ENCODE measurements at regions not wholly inside any gene's neighbourhood (a gene's known extent, or its start where the extent isn't known, plus 50 kb on each side); places are given as distances from the start of the nearest gene placed in this dataset.

GRCh38 chr14:38752341-38752740 lies 350.7 kb downstream of the SEC23A start:
- POLR2A ChIA-PET (ENCODE audit: low non-redundant PET), result no interaction called here
- H3K27ac ChIP-seq, result no peak overlapping the region
- CTCF ChIA-PET, result interaction anchor here (0.5 kb wide), 1 partner anchor 56 kb away, joined by 5 read pairs; no protein-coding TSS in a partner anchor
- no peak for DNase-seq (ENCODE audit: low spot score)
- TF ChIP-seq CTCF (conservative IDR thresholded peaks at IDR 0.05; ENCODE audit: low read depth), result no peak

DNA sequence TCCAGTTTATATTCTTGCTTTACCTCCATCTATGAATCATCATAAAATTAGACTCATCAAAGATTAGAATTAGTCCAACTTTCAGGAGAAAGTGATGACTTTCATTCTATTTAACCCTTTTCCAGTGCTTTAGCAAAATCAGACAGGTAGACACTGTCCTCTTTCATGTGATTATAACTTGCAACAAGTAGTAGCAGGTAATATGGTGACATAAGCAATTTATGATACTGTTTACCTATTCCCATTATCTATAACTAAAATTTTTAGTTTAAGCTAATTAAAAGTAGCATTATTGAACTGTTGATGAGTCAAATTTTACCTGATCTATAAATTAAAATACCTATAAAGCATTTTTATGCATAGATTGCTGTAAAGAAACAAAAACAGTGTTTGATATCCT lies 351.6 kb downstream of the SEC23A start:
- ChIA-PET POLR2A (ENCODE audit: low non-redundant PET) (no interaction called here), CTCF (no interaction called here)
- no peak for TF ChIP-seq CTCF (conservative IDR thresholded peaks at IDR 0.05; ENCODE audit: low read depth)
- H3K27ac ChIP-seq, result no peak overlapping the region
- no peak for DNase-seq (ENCODE audit: low spot score)

DNA sequence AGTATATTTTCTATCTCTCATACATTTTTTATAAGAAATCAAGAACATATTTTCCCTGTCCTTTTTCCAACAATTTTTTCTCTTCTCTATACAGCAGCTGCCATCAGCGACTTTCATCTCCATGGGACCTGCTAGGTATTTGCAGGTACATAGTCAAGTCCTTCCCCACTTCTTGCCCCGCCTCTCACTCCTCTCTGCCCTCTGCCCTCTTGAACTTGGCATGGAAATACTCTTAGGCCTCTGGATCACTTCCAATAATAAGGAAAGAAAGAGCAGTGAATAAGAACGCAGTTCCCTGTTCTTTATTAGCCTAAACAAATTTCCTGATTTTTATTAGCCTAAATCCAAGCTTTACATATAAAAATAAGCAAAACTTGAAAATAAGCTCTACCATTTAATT lies 353.1 kb downstream of the SEC23A start:
- no peak for TF ChIP-seq CTCF (conservative IDR thresholded peaks at IDR 0.05; ENCODE audit: low read depth)
- ChIA-PET POLR2A (ENCODE audit: low non-redundant PET) (no interaction called here), CTCF (no interaction called here)
- DNase-seq (ENCODE audit: low spot score), result no peak
- no peak overlapping the region for H3K27ac ChIP-seq

DNA sequence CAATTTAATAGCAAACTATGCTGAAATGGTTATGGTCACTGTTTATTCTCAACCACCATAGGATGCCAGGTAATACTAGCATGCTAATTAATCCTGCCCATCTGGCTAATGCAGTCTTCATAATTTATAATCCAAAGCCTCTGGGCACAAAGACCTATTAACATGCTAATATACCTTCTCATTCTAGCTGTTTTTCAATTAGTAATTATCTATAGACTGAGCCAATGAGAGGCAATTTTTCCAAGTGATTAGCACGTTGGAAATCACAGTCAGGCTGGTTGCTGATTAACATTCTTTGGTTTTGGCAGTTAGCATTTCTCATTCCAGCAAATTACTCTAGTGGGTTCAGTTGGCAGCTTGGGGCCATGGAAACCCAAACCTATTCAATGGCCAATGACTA lies 357.2 kb downstream of the SEC23A start:
- DNase-seq (ENCODE audit: low spot score), result no peak
- no peak overlapping the region for H3K27ac ChIP-seq
- TF ChIP-seq CTCF (conservative IDR thresholded peaks at IDR 0.05; ENCODE audit: low read depth), result no peak
- CTCF ChIA-PET, result no interaction called here
- POLR2A ChIA-PET (ENCODE audit: low non-redundant PET), result no interaction called here

DNA sequence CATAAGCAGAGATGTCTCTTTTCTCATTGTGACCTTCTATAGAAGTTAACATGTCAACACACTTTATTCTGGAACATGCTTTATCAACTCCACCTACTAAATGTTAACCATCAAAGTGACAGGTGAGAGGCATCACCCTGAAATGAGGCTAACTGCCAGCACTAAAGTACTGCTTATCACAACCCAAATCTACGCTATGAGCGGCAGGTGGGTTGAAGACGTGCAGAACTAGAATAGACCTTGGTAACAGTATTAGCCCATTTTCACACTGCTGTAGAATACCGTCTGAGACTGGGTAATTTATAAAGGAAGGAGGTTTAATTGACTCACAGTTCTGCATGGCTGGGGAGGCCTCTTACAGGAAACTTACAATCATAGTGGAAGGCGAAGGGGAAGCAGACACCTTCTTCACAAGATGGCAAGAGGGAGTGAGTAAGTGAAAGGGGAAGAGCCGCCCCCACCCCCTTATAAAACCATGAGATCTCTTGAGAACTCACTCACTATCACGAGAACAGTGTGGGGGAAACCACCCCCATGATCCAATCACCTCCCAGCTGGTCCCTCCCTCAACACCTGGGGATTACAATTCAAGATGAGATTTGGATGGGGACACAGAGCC lies 359.0 kb downstream of the SEC23A start:
- ChIA-PET CTCF (no interaction called here), POLR2A (ENCODE audit: low non-redundant PET) (no interaction called here)
- no peak overlapping the region for H3K27ac ChIP-seq
- no peak for DNase-seq (ENCODE audit: low spot score)
- no peak for TF ChIP-seq CTCF (conservative IDR thresholded peaks at IDR 0.05; ENCODE audit: low read depth)

DNA sequence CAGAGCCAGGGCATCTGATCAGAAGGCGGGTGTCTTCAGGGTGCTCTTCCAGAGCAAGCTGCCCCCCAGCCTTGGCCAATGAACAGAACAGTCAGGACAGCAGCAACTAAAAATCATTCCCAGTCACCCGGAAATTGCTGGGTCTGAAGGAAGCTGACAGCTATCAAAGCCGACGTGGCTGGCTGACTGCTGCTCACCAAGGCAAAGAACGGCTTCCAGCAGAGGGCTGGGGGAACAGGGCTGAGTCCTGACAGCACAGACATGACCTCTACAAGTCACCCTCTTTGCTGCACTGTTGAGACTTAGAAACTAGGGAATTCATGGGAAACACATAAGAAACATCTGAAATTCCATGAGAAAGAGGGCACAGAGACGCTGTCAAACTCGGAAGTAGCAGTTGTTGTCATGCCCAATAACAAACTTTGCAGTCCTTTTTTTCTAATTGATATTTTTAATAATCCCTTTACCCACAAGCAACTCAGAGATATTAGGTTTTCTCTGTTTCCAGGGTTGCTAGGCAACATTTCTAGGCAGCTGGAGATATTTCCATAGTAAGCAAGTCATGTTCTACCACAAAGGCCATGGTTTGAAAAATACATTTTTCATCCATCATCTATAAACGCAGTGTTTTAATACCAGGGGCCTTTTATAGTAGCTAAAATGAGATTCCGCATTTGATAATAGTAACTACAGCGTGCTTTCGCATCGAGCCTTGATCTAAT lies 365.2 kb downstream of the SEC23A start:
- no peak overlapping the region for H3K27ac ChIP-seq
- CTCF ChIA-PET, result no interaction called here
- POLR2A ChIA-PET (ENCODE audit: low non-redundant PET), result no interaction called here
- no peak for TF ChIP-seq CTCF (conservative IDR thresholded peaks at IDR 0.05; ENCODE audit: low read depth)
- DNase-seq (ENCODE audit: low spot score), result no peak
